KOPT-K1 (cell line): ENCODE measurements at regions not wholly inside any gene's neighbourhood (a gene's known extent, or its start where the extent isn't known, plus 50 kb on each side); places are given as distances from the start of the nearest gene placed in this dataset.
"Not testable (repeated sequence)": the region's sequence is repeated elsewhere in the genome, so short reads cannot be mapped to it uniquely, and the experiment has no call there.

Experiments used
- H3K27ac ChIP-seq: fragments of 200-600 bp; sonication (generic); 2 replicates; pipeline ENCODE4 v1.5.1; 2016; ENCODE audit warnings: antibody characterized with exemption, mild to moderate bottlenecking, low read depth, low read length; ENCODE audit not compliant: poor library complexity, severe bottlenecking
- H3K36me3 ChIP-seq: fragments of 200-600 bp; sonication (generic); 2 replicates; pipeline ENCODE4 v1.5.1; 2017; ENCODE audit warnings: antibody characterized with exemption, mild to moderate bottlenecking, low read length, moderate library complexity; ENCODE audit not compliant: insufficient read depth
- H3K9me3 ChIP-seq: fragments of 200-600 bp; sonication (generic); 2 replicates; pipeline ENCODE4 v1.5.1; 2017; ENCODE audit warnings: antibody characterized with exemption, low read length, mild to moderate bottlenecking; ENCODE audit not compliant: insufficient read depth, poor library complexity, severe bottlenecking

GRCh38 chr2:239654266-239654665, 253.4 kb upstream of the HDAC4 start:
- H3K27ac ChIP-seq = no peak overlapping the region
- H3K36me3 ChIP-seq = no peaks in the 10 kb centered on the region
- H3K9me3 ChIP-seq = peaks cover 3% of the 10 kb centered on the region

- Histone ChIP-seq H3K9me3 (peaks cover 10% of the 10 kb centered on the region), H3K27ac (no peak overlapping the region), H3K36me3 (no peaks in the 10 kb centered on the region)
These were observed 251.0 kb upstream of the HDAC4 start for GRCh38 chr2:239651859-239652258.

GRCh38 chr2:239650674-239651073, 249.9 kb upstream of the HDAC4 start:
- no peak overlapping the region for H3K27ac ChIP-seq
- no peaks in the 10 kb centered on the region for H3K36me3 ChIP-seq
- peaks cover 10% of the 10 kb centered on the region for H3K9me3 ChIP-seq

GRCh38 chr2:239649309-239649708, 248.5 kb upstream of the HDAC4 start:
- H3K27ac ChIP-seq = no peak overlapping the region

GRCh38 chr2:239648607-239649006, 247.8 kb upstream of the HDAC4 start:
- H3K27ac ChIP-seq = peak overlapping the region; percentile 13

More at GRCh38 chr2:239649309-239649708, 248.5 kb upstream of the HDAC4 start:
- Histone ChIP-seq H3K36me3 (no peaks in the 10 kb centered on the region), H3K9me3 (peaks cover 10% of the 10 kb centered on the region)

GRCh38 chr2:239647052-239647819, 246.4 kb upstream of the HDAC4 start:
- H3K36me3 ChIP-seq = no peaks in the 10 kb centered on the region
- peaks cover 10% of the 10 kb centered on the region for H3K9me3 ChIP-seq
- no peak overlapping the region for H3K27ac ChIP-seq

More at GRCh38 chr2:239648607-239649006, 247.8 kb upstream of the HDAC4 start:
- Histone ChIP-seq H3K36me3 (no peaks in the 10 kb centered on the region), H3K9me3 (peaks cover 10% of the 10 kb centered on the region)

GRCh38 chr2:239646184-239646583, 245.4 kb upstream of the HDAC4 start:
- H3K9me3 ChIP-seq = peaks cover 10% of the 10 kb centered on the region
- no peaks in the 10 kb centered on the region for H3K36me3 ChIP-seq
- H3K27ac ChIP-seq = no peak overlapping the region

GRCh38 chr2:239644594-239644993, 243.8 kb upstream of the HDAC4 start:
- not testable (repeated sequence) for H3K27ac ChIP-seq, H3K36me3 ChIP-seq
- peaks cover 10% of the 10 kb centered on the region for H3K9me3 ChIP-seq

GRCh38 chr2:239644011-239644410, 243.2 kb upstream of the HDAC4 start:
- Histone ChIP-seq H3K27ac (no peak overlapping the region), H3K36me3 (no peaks in the 10 kb centered on the region), H3K9me3 (peaks cover 5% of the 10 kb centered on the region)

GRCh38 chr2:239642406-239643004, 241.7 kb upstream of the HDAC4 start:
- Histone ChIP-seq H3K27ac (no peak overlapping the region), H3K9me3 (no peaks in the 10 kb centered on the region), H3K36me3 (no peaks in the 10 kb centered on the region)

GRCh38 chr2:239641904-239642303, 241.1 kb upstream of the HDAC4 start:
- not testable (repeated sequence) for H3K9me3 ChIP-seq, H3K36me3 ChIP-seq, H3K27ac ChIP-seq

- H3K9me3 ChIP-seq = peaks cover 11% of the 10 kb centered on the region
These were observed 240.1 kb upstream of the HDAC4 start for GRCh38 chr2:239640676-239641578.

GRCh38 chr2:239640210-239640609, 239.4 kb upstream of the HDAC4 start:
- Histone ChIP-seq H3K9me3 (peaks cover 12% of the 10 kb centered on the region), H3K36me3 (no peaks in the 10 kb centered on the region), H3K27ac (no peak overlapping the region)

More at GRCh38 chr2:239640676-239641578, 240.1 kb upstream of the HDAC4 start:
- Histone ChIP-seq H3K27ac (no peak overlapping the region), H3K36me3 (no peaks in the 10 kb centered on the region)

- H3K27ac ChIP-seq = no peak overlapping the region
- no peaks in the 10 kb centered on the region for H3K36me3 ChIP-seq
- peaks cover 12% of the 10 kb centered on the region for H3K9me3 ChIP-seq
These were observed 238.8 kb upstream of the HDAC4 start for GRCh38 chr2:239639421-239640185.
